Eye (tissue), 1 donor: ENCODE measurements at regions not wholly inside any gene's neighbourhood (a gene's known extent, or its start where the extent isn't known, plus 50 kb on each side); places are given as distances from the start of the nearest gene placed in this dataset.

Source experiments
- DNase-seq: peaks from one replicate; pipeline ENCODE4 v3.0.0-alpha.2; 2015

GRCh38 chr10:128777342-128777741 lies 651.1 kb upstream of the MKI67 start:
- peak; percentile 13 for DNase-seq

- DNase-seq, result peak; percentile 38
Measured at GRCh38 chr10:128779416-128779815, 653.2 kb upstream of the MKI67 start.

- DNase-seq, result peak; percentile 17
Measured at GRCh38 chr10:128780156-128780761, 654.0 kb upstream of the MKI67 start.

- no peak for DNase-seq
Measured at GRCh38 chr10:128781637-128782036, 655.4 kb upstream of the MKI67 start.

- DNase-seq, result no peak
Measured at GRCh38 chr10:128784444-128784843, 658.2 kb upstream of the MKI67 start.

- no peak for DNase-seq
Measured at GRCh38 chr10:128792426-128793140, 666.4 kb upstream of the MKI67 start.

GRCh38 chr10:128793726-128794655 lies 667.8 kb upstream of the MKI67 start:
- no peak for DNase-seq

GRCh38 chr10:128796396-128796912 lies 670.2 kb upstream of the MKI67 start:
- no peak for DNase-seq

- no peak for DNase-seq
Measured at GRCh38 chr10:128802062-128802461, 665.0 kb upstream of the MGMT start.

- DNase-seq, result no peak
Measured at GRCh38 chr10:128803790-128804189, 663.3 kb upstream of the MGMT start.

GRCh38 chr10:128804411-128804810 lies 662.6 kb upstream of the MGMT start:
- DNase-seq, result no peak

- DNase-seq, result no peak
Measured at GRCh38 chr10:128808921-128809440, 658.1 kb upstream of the MGMT start.

GRCh38 chr10:128811511-128811910 lies 655.5 kb upstream of the MGMT start:
- DNase-seq, result no peak

GRCh38 chr10:128812000-128812399 lies 655.0 kb upstream of the MGMT start:
- no peak for DNase-seq

GRCh38 chr10:128813574-128813973 lies 653.5 kb upstream of the MGMT start:
- DNase-seq, result no peak

- no peak for DNase-seq
Measured at GRCh38 chr10:128814024-128814423, 653.0 kb upstream of the MGMT start.

- DNase-seq, result no peak
Measured at GRCh38 chr10:128814782-128815181, 652.3 kb upstream of the MGMT start.

GRCh38 chr10:128816726-128817125 lies 650.3 kb upstream of the MGMT start:
- DNase-seq, result no peak

GRCh38 chr10:128817636-128818035 lies 649.4 kb upstream of the MGMT start:
- no peak for DNase-seq

- DNase-seq, result no peak
Measured at GRCh38 chr10:128820663-128821062, 646.4 kb upstream of the MGMT start.

- no peak for DNase-seq
Measured at GRCh38 chr10:128823201-128823600, 643.8 kb upstream of the MGMT start.

GRCh38 chr10:128825626-128826025 lies 641.4 kb upstream of the MGMT start:
- no peak for DNase-seq

- no peak for DNase-seq
Measured at GRCh38 chr10:128833671-128834070, 633.4 kb upstream of the MGMT start.
